ENCODE measurements at regions not wholly inside any gene's neighbourhood (a gene's known extent, or its start where the extent isn't known, plus 50 kb on each side); places are given as distances from the start of the nearest gene placed in this dataset.
A peak's percentile ranks its signal among the peaks of the same experiment; 100 is the strongest.

- Histone ChIP-seq H3K9me3 (no peaks in the 10 kb centered on the region), H3K27me3 (no peaks in the 10 kb centered on the region), H3K36me3 (no peaks in the 10 kb centered on the region), H3K4me1 (no peaks in the 10 kb centered on the region), H3K4me3 (no peak overlapping the region), H3K27ac (no peak overlapping the region)
- TF ChIP-seq CTCF (IDR thresholded peaks at IDR 0.05): no peak
- DNase-seq: no peak
- intact Hi-C loops (cut with DNase I): no loop called here
- no peak for ATAC-seq
Measured at GRCh38 chr6:122859676-122860075, 70.6 kb downstream of the SMPDL3A start.

- Histone ChIP-seq H3K9me3 (no peaks in the 10 kb centered on the region), H3K4me1 (no peaks in the 10 kb centered on the region), H3K36me3 (no peaks in the 10 kb centered on the region), H3K27ac (no peak overlapping the region), H3K27me3 (no peaks in the 10 kb centered on the region), H3K4me3 (no peak overlapping the region)
- ATAC-seq: no peak
- intact Hi-C loops (cut with DNase I): no loop called here
- DNase-seq: no peak
- TF ChIP-seq CTCF (IDR thresholded peaks at IDR 0.05): no peak
Measured at GRCh38 chr6:122861594-122861993, 72.5 kb downstream of the SMPDL3A start.

- intact Hi-C loops (cut with DNase I): no loop called here
- Histone ChIP-seq H3K27ac (no peak overlapping the region), H3K4me1 (no peaks in the 10 kb centered on the region), H3K9me3 (no peaks in the 10 kb centered on the region), H3K4me3 (no peak overlapping the region), H3K27me3 (no peaks in the 10 kb centered on the region), H3K36me3 (no peaks in the 10 kb centered on the region)
- DNase-seq (no peak), ATAC-seq (no peak)
- no peak for TF ChIP-seq CTCF (IDR thresholded peaks at IDR 0.05)
Measured at GRCh38 chr6:122868137-122868536, 79.1 kb downstream of the SMPDL3A start.

- peak; percentile 38 to 42 for TF ChIP-seq CTCF (IDR thresholded peaks at IDR 0.05)
- Histone ChIP-seq H3K4me3 (no peak overlapping the region), H3K36me3 (no peaks in the 10 kb centered on the region), H3K9me3 (no peaks in the 10 kb centered on the region), H3K27me3 (no peaks in the 10 kb centered on the region), H3K4me1 (no peaks in the 10 kb centered on the region), H3K27ac (no peak overlapping the region)
- peak in 2 of 4 donors; percentile 2 to 40 for DNase-seq
- intact Hi-C loops (cut with DNase I): no loop called here
- ATAC-seq: peak; percentile 91
Measured at GRCh38 chr6:122869437-122870024, 80.5 kb downstream of the SMPDL3A start.

GRCh38 chr6:122871079-122871478, 82.0 kb downstream of the SMPDL3A start:
- intact Hi-C loops (cut with DNase I): no loop called here
- no peak overlapping the region for H3K4me3 ChIP-seq

More at GRCh38 chr6:122871079-122871478, 82.0 kb downstream of the SMPDL3A start:
- Histone ChIP-seq H3K27me3 (no peaks in the 10 kb centered on the region), H3K36me3 (no peaks in the 10 kb centered on the region), H3K27ac (no peak overlapping the region), H3K9me3 (no peaks in the 10 kb centered on the region), H3K4me1 (no peaks in the 10 kb centered on the region)
- DNase-seq (no peak), ATAC-seq (no peak)
- TF ChIP-seq CTCF (IDR thresholded peaks at IDR 0.05): no peak
